D341Med (cell line): ENCODE measurements at regions not wholly inside any gene's neighbourhood (a gene's known extent, or its start where the extent isn't known, plus 50 kb on each side); places are given as distances from the start of the nearest gene placed in this dataset.

Source experiments
- DNase-seq: peaks from one replicate; pipeline ENCODE4 v3.0.0; 2012; ENCODE audit warnings: low spot score

GRCh38 chr17:14946481-14946880 is 318.6 kb downstream of the PMP22 start:
- DNase-seq: no peak

DNA sequence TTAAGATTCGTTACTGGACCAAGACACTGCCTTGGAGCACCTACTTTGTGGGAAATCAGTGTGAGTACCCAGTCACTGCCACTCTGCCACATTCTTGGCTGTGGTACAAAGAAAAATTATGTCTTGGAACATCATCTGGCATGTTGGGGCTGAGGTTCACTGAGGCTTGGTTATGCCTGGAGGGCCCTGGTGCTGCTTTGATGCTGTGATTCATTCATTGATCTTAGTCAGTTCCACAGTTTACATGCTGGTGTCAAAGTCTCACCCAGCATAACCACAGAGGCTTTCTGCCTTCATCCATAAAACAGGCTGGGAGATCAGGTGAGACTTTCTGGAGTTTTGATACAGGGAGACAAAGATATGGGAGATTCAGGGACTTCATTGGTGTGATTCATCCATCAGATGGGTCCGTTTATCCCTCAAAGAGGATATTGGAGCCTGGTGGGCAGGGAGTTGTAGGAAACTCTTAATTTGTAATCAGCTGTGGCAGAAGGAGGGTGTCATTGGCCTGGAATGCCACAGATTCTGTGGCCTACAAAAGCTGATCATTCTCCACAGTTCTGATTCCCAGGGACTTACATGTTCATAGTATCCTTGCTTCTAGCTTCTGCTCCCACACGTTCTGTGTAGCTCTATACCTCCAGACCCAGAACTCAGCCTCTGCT is 322.5 kb downstream of the PMP22 start:
- no peak for DNase-seq

- DNase-seq: no peak
These were observed 324.2 kb downstream of the PMP22 start for GRCh38 chr17:14940938-14941265.

DNA sequence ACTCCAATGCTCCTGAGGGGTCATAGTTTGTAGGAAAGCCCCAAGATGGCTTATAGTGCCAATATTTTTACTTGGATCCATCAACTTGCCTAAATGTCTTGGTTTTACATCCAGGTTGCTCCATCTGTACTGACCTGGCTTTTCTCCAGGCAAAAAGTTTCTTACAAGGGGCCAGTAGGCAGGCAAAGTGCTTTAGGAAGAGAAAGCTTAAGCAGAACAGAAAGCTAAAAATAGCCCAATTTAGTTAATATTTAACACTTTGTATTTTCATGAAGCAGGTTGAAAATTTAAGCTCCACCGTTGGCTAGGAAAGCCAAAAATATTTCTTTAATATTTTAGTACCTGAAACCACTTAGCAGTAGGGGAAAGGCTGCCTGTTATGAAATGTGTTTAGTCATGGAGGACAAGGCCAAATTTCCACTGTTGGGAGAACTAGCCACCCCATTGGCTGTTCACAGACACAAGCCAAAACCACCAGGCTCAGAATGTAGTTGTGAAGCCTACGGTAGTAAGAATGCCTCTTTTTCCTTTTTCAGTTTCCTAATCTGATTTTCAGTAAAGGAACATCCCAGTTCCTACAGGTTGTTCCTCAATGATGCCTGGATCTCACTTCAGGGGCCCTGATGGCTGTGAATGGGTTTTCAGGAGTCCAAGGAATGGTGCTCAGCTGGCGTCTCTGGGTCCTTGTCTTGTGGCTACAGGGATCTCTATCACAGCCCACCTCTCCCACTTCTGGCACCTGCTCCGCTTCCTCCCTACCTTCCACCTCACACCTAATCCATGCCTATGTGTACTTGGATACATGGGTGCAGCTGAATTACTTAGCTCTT is 324.8 kb downstream of the PMP22 start:
- no peak for DNase-seq

GRCh38 chr17:14935845-14936485 is 329.2 kb downstream of the PMP22 start:
- no peak for DNase-seq

DNA sequence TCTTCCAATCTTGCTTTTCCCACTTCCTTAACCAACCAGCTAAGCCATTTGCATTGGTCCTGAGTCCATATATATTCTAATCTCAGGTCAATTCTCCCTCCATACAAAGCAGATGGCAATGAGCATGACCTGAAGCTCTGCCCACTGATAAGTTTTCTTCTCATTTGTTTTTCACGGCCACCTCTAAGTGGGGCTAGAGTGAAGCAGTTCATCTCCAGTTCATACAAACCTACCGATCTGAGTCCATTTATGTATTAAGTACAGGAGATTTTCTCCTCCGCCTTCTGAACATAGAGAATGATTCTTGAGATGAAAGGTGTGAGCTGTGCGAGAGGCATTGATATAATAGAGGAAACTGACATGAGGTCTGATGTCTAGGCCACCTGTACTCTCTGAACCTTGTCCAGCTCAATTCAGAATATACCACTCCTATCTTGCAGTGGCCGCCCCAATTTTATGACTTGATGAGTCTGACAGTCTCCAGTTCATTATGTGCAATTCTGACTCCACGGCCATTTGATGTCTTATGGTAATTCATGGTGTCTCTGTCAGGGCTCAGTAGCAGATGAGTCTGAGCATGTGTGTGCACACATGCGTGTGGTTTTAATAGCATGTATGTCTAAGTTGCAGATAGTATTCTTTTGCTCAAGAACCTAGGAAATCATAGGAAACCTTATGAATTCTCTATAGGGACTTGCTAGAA is 329.8 kb downstream of the PMP22 start:
- DNase-seq: no peak

DNA sequence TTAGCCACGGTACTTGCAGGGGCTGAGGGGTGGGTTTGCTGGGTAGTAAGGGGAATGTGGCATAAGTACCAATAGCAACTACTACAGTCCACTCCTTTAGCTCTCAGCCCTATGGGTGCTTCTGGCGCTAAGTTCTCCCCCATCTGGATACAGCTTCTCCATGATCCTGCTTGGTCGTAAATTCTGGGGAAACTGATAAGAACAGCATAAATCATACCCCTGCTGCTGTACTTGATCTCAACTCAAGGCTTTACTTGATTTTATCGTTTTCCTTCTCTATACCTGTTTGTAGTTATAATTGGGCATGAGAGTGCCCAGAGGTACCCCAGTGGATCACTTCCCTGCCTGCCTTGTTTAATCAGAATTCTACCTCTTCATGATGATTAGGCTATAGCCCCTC is 331.4 kb downstream of the PMP22 start:
- DNase-seq: no peak

GRCh38 chr17:14926526-14927122 is 338.5 kb downstream of the PMP22 start:
- DNase-seq: peak; percentile 33

GRCh38 chr17:14926073-14926472 is 339.1 kb downstream of the PMP22 start:
- no peak for DNase-seq

DNA sequence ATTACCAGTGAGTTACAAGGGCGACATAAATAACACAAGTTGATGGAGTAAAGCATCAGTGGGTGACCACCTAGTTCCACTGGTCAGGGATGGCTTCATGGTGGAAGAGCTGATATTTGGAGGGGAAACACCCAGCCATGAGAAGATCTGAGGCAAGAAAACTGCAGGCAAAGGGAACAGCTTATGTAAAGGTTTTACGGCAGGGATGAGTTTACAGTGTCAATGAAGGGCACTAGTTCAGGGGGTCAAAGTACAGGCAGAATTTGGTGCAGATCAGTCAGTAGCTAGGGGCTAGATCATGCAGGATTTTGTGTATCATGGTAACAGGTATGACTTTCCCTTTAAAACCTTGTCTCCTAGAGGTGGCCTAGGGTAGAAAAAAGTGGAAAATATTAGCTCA is 339.6 kb downstream of the PMP22 start:
- no peak for DNase-seq

- no peak for DNase-seq
These were observed 341.1 kb downstream of the PMP22 start for GRCh38 chr17:14923981-14924380.

- no peak for DNase-seq
These were observed 342.7 kb downstream of the PMP22 start for GRCh38 chr17:14922411-14922810.

DNA sequence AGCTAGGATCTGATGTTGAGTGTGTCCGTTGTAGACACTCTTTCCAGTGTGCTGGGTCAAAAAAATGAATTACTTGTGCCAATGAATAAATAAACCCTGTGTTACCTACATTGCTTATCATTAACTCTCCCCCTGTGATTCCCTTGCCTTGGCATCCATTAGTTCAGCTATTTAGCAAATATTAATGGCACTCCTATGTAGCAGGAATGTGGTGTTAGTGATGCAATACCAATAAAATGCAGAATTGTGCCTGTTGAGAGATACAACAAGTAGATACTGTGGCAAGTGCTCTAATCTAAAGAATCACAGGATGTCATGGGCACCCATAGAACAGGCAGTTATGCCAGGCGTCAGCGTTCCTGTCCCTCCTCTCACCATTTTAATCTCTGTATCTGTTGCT is 343.2 kb downstream of the PMP22 start:
- DNase-seq: no peak

- DNase-seq: no peak
These were observed 345.4 kb downstream of the PMP22 start for GRCh38 chr17:14919631-14920213.

DNA sequence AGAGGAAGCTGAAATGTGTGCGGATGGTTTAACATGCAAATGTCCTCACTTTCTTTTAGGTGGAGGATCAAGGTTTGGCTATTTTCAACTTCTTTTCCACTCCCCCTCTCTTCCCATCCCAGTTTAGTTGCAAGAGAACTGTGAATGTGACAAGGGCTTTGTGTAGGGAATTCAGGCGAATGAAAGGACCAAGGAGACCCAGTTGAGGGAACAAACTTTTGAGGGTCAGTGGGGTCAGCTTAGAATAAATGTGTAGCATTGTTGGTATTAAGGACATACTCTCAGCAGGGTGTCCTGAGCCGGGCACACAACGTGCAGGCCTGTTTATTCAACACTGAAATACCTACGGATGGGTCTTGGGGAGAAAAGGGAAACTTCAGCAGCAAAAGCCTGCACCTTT is 346.0 kb downstream of the PMP22 start:
- DNase-seq: no peak

DNA sequence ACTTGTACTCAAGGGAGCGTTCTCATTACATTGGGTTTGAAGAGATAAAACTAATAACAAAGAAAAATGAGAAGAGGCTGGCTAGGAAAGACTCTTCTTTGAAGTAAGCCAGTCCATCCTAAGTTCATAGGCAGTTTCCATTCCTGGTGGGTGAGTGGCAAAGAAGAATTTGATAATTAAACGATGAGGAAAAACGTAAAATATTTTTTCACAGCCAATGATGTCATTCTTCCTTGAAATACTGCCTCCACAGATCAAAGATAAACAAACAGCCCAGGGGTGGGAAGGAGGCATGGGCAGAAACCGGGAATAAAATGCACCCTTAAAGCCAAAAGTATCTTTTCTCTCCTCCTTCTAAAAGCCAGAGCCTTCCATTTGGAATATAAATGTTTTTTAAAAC is 346.6 kb downstream of the PMP22 start:
- no peak for DNase-seq

DNA sequence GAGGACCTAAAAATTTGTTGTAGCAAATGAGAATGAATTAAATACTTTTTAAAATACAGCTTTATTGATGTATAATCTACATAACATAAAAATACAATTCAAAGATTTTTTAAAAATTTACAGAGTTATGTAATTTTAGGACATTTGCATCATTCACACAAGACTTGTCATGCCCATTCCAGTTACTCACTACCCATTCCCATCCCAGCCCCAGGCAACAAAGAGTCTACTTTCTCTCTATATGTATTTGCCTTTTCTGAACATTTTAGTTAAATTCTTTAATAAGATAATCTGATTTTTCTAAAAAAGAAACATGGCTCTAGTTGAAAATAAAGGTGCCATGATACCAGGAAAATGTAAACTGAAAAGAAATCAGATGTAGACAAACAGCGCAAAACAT is 354.2 kb downstream of the PMP22 start:
- DNase-seq: no peak

DNA sequence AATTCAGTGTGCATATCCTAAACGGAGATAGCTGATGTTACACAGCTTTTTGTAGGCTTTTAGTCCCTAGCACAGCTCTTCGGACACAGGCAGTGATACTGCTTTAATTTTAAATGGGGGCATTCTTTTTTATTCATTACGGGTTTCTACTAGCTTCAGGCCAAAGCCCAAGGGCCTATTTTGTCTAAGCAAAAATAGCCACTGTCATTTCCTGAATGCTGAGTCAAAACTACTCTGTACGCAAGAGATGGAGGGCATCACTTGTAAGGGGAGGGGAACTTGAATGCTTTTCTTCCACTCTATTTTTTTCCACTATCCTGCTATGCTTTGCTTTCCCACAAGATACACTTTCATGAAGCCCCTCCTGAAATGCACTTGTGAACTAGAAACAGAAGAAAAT is 360.7 kb downstream of the PMP22 start:
- DNase-seq: no peak

DNA sequence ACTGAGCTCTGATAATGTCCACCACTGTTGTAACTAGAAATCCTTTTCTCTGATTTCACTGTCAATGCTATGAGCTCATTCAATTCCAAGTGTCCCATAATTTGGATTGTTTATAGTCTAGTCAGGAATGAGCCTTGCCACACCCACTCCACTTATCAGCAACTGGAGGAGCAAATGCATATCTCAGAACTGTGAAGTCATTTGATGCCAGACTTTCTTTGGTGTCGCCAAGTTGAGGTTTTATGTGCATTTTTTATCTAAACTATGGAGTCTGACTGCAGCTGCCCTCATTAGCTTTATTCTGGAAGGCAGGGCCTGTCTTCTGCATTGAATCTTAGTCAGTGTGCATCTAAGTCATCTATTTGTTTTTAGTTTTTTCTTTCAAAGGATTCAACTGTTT is 361.3 kb downstream of the PMP22 start:
- no peak for DNase-seq

DNA sequence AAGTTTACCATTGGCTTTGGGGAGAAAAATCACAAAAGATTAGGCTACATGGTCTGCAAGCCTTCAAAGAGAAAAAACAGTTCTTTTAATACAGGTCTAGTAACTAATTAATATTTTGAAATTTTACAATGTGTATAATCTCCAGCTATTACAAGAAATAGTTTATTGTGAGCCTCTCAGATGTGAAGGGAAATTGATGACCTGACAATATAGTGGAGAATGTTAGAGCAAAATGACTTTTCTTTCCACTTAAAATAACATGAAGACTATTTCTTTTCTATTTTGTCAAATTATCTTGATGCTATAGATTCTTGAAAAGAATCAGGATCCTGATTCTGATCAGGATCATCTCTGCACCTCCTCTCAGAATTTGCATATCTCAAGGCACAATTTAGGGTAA is 362.3 kb downstream of the PMP22 start:
- no peak for DNase-seq

DNA sequence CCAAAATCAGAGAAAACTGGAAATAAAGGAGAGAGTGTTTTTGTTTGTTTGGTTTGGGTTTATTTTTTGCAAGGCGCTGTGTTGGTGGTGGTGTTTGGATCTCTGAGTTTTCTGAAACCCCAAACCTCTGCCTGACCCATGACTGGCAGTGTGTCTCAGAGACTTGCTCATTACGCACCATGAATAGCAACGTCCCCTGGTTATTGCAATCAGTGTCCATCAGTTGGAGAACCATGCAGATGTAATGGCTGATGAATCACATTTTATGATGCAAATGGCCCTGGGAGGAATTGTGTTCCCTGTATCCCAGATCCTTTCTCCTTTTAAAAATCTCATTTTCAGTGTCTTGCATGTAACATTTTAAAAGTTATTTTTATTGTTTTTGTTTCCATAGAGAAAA is 362.8 kb downstream of the PMP22 start:
- no peak for DNase-seq

GRCh38 chr17:14901376-14901775 is 363.8 kb downstream of the PMP22 start:
- DNase-seq: no peak
